OCI-LY1 (cell line): ENCODE measurements at regions not wholly inside any gene's neighbourhood (a gene's known extent, or its start where the extent isn't known, plus 50 kb on each side); places are given as distances from the start of the nearest gene placed in this dataset.

ENCODE experiments used
- H2AFZ ChIP-seq: fragments of 200-600 bp; sonication (generic), shearing (Covaris generic); 2 replicates; pipeline ENCODE4 v1.6.0; 2014; ENCODE audit warnings: antibody characterized with exemption, mild to moderate bottlenecking, low read length
- H3F3A ChIP-seq: fragments of 200-600 bp; sonication (generic), shearing (Covaris generic); 2 replicates; pipeline ENCODE4 v1.6.0; 2014; ENCODE audit warnings: mild to moderate bottlenecking, antibody characterized with exemption, low read length, moderate library complexity; ENCODE audit not compliant: insufficient read depth
- H3K27ac ChIP-seq: fragments of 200-600 bp; sonication (generic); 2 replicates; pipeline ENCODE4 v1.5.1; 2014; ENCODE audit warnings: low read length, mixed run types, mild to moderate bottlenecking, low read depth; ENCODE audit not compliant: poor library complexity, severe bottlenecking
- H3K27me3 ChIP-seq: fragments of 200-600 bp; sonication (generic); 2 replicates; pipeline ENCODE4 v1.6.0; 2014; ENCODE audit warnings: antibody characterized with exemption, mild to moderate bottlenecking, low read length, moderate library complexity; ENCODE audit not compliant: insufficient read depth
- H3K36me3 ChIP-seq: fragments of 200-600 bp; sonication (generic); 2 replicates; pipeline ENCODE4 v1.6.1; 2014; ENCODE audit warnings: mild to moderate bottlenecking, antibody characterized with exemption, low read length, moderate library complexity, mixed read lengths; ENCODE audit not compliant: insufficient read depth
- H3K4me1 ChIP-seq: fragments of 200-600 bp; sonication (generic); 2 replicates; pipeline ENCODE4 v1.5.1; 2014; ENCODE audit warnings: mild to moderate bottlenecking, low read length, moderate library complexity; ENCODE audit not compliant: insufficient read depth, severe bottlenecking
- H3K4me2 ChIP-seq: fragments of 200-600 bp; sonication (generic), shearing (Covaris generic); 2 replicates; pipeline ENCODE4 v1.6.1; 2014; ENCODE audit warnings: low read length
- H3K4me3 ChIP-seq: fragments of 200-600 bp; sonication (generic); 2 replicates; pipeline ENCODE4 v1.5.1; 2014; ENCODE audit warnings: low read length, low read depth, mild to moderate bottlenecking, mixed read lengths; ENCODE audit not compliant: poor library complexity, severe bottlenecking
- H3K79me2 ChIP-seq: fragments of 200-600 bp; shearing (Covaris generic); 2 replicates; pipeline ENCODE4 v1.6.1; 2016; ENCODE audit warnings: mixed run types, low read length, mixed read lengths; ENCODE audit not compliant: insufficient read depth
- H3K9ac ChIP-seq: fragments of 200-600 bp; sonication (generic), shearing (Covaris generic); 2 replicates; pipeline ENCODE4 v1.6.1; 2014; ENCODE audit warnings: mild to moderate bottlenecking, low read length, mixed read lengths
- H3K9me2 ChIP-seq: fragments of 200-600 bp; sonication (generic), shearing (Covaris generic); 2 replicates; pipeline ENCODE4 v1.6.1; 2014; ENCODE audit warnings: low read depth, mild to moderate bottlenecking, low read length, mixed read lengths
- H3K9me3 ChIP-seq: fragments of 200-600 bp; shearing (Covaris generic); 2 replicates; pipeline ENCODE4 v1.6.1; 2014; ENCODE audit warnings: low read length, mixed read lengths
- H4K20me1 ChIP-seq: fragments of 200-600 bp; sonication (generic), shearing (Covaris generic); 2 replicates; pipeline ENCODE4 v1.6.0; 2016; ENCODE audit warnings: mild to moderate bottlenecking, low read length; ENCODE audit not compliant: insufficient read depth
- EZH2 ChIP-seq: fragments of 200-600 bp; sonication (generic), shearing (Covaris generic); IDR thresholded peaks from 2 replicates; pipeline ENCODE4 v1.8.0; 2017; ENCODE audit warnings: borderline replicate concordance, mixed run types, mild to moderate bottlenecking, antibody characterized with exemption, low read length, moderate library complexity, mixed read lengths
- TF ChIP-seq, protein P1 (sequence below): fragments of 200-600 bp; sonication (generic), shearing (Covaris generic); IDR thresholded peaks from 2 replicates; pipeline ENCODE4 v1.5.1; 2017; ENCODE audit warnings: mild to moderate bottlenecking, antibody characterized with exemption, low read length, moderate library complexity, mixed read lengths

DNA sequence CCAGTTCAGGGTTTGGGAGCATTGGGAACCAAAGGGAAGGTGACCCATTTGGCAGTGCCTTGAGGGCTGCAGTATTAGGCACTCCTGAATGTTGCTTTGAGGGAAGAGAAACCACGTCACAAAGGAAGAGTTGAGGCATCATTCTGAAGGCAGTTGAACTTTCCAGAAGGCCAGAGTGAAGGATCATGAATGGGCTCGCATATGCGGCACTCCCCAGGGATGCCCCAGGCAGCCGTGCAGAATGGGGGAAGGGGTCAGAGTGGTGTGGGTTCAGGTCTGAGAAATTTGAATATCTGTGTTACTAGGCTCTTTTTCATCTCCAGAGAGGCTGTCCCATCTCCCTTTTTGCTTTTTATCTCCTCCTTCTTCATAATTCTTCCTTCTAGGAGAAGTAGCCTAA, 60.6 kb upstream of the HMHB1 start:
- no peak overlapping the region for H3K27ac ChIP-seq
- H3K9me2 ChIP-seq = no peaks in the 10 kb centered on the region
- H3K4me2 ChIP-seq = no peak overlapping the region
- TF ChIP-seq, protein P1, sequence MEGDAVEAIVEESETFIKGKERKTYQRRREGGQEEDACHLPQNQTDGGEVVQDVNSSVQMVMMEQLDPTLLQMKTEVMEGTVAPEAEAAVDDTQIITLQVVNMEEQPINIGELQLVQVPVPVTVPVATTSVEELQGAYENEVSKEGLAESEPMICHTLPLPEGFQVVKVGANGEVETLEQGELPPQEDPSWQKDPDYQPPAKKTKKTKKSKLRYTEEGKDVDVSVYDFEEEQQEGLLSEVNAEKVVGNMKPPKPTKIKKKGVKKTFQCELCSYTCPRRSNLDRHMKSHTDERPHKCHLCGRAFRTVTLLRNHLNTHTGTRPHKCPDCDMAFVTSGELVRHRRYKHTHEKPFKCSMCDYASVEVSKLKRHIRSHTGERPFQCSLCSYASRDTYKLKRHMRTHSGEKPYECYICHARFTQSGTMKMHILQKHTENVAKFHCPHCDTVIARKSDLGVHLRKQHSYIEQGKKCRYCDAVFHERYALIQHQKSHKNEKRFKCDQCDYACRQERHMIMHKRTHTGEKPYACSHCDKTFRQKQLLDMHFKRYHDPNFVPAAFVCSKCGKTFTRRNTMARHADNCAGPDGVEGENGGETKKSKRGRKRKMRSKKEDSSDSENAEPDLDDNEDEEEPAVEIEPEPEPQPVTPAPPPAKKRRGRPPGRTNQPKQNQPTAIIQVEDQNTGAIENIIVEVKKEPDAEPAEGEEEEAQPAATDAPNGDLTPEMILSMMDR = no peak
- no peak for TF ChIP-seq EZH2
- H3K79me2 ChIP-seq = no peaks in the 10 kb centered on the region
- H4K20me1 ChIP-seq = no peaks in the 10 kb centered on the region
- no peak overlapping the region for H3K4me3 ChIP-seq
- H3F3A ChIP-seq = no peaks in the 10 kb centered on the region
- H2AFZ ChIP-seq = no peak overlapping the region
- no peak overlapping the region for H3K9ac ChIP-seq
- no peaks in the 10 kb centered on the region for H3K9me3 ChIP-seq
- no peaks in the 10 kb centered on the region for H3K36me3 ChIP-seq
- H3K4me1 ChIP-seq = no peaks in the 10 kb centered on the region
- no peaks in the 10 kb centered on the region for H3K27me3 ChIP-seq

DNA sequence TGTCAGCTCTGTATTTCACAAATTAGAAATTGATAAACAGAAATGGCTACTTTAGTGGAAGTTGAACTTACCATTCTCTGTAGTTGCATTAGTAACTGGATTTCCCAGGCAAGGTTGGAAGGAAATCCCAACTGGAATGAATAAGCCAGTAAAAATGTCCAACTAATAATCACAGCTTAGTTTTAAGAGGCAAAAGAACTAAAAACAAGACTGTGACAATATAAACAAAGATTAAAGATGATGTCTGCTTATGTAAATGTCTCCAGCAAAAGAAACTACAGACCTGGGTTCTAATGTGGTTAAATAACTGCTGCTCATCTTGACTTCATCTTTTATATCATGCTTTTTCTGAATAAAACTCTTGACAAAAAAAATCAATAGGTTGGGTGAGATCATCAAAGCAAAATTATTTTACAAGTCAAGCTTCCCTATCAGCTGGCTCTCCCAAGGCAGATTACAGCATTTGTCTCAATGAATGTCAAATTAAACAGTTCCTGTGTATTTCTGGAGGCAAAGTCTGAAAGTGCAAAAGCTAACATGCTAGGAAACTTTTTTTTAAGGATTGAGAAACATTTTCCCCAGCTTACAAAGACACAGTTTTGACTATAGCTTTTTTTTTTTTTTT, 62.3 kb upstream of the HMHB1 start:
- Histone ChIP-seq H3K9ac (no peak overlapping the region), H4K20me1 (no peaks in the 10 kb centered on the region), H2AFZ (no peak overlapping the region), H3K36me3 (no peaks in the 10 kb centered on the region), H3K4me3 (no peak overlapping the region), H3K27me3 (no peaks in the 10 kb centered on the region), H3F3A (no peaks in the 10 kb centered on the region), H3K27ac (no peak overlapping the region), H3K4me1 (no peaks in the 10 kb centered on the region), H3K4me2 (no peak overlapping the region), H3K9me3 (no peaks in the 10 kb centered on the region), H3K79me2 (no peaks in the 10 kb centered on the region), H3K9me2 (no peaks in the 10 kb centered on the region)
- TF ChIP-seq, protein P1 = no peak
- no peak for TF ChIP-seq EZH2

DNA sequence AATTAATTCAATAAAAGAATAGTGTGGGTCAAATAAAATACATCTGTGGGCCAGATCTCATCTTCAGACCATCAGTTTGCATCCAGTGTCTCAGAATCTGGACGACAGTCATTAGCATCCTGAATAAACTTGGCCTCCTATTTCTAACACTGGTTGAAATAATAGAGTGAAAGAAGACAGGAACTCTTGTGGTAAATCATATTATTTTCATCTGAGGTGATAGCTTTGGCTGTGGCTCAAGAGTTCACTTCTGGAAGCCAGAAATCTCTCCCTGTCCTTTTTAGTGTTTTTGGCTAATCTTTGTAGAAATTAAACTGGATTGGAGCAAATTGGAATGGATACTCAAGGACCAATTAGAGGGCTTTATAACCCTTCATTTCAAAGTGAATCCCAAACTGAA, 63.4 kb upstream of the HMHB1 start:
- H3K4me3 ChIP-seq = no peak overlapping the region
- no peaks in the 10 kb centered on the region for H3K4me1 ChIP-seq
- TF ChIP-seq EZH2 = no peak
- TF ChIP-seq, protein P1 = no peak
- no peak overlapping the region for H3K9ac ChIP-seq
- H3K4me2 ChIP-seq = no peak overlapping the region
- no peaks in the 10 kb centered on the region for H3K9me2 ChIP-seq
- no peaks in the 10 kb centered on the region for H3K27me3 ChIP-seq
- H2AFZ ChIP-seq = no peak overlapping the region
- no peaks in the 10 kb centered on the region for H3K36me3 ChIP-seq
- H3K79me2 ChIP-seq = no peaks in the 10 kb centered on the region
- no peak overlapping the region for H3K27ac ChIP-seq
- no peaks in the 10 kb centered on the region for H3F3A ChIP-seq
- no peaks in the 10 kb centered on the region for H3K9me3 ChIP-seq
- H4K20me1 ChIP-seq = no peaks in the 10 kb centered on the region
